MM.1S (cell line): ENCODE measurements at regions not wholly inside any gene's neighbourhood (a gene's known extent, or its start where the extent isn't known, plus 50 kb on each side); places are given as distances from the start of the nearest gene placed in this dataset.

ENCODE experiments used
- EZH2 ChIP-seq: fragments of 300-600 bp; sonication (generic); optimal IDR thresholded peaks from 2 replicates; pipeline ENCODE3; 2017; ENCODE audit warnings: low read depth, mild to moderate bottlenecking, antibody characterized with exemption, low read length, mixed read lengths
- EZH2phosphoT487 ChIP-seq: fragments of 300-600 bp; sonication (generic); IDR thresholded peaks from 2 replicates; pipeline ENCODE4 v1.6.1; 2018; ENCODE audit warnings: antibody characterized with exemption, low read length
- TF ChIP-seq, protein P1 (sequence below): fragments of 300-600 bp; sonication (generic); IDR thresholded peaks from 2 replicates; pipeline ENCODE4 v1.5.1; 2016; ENCODE audit warnings: antibody characterized with exemption, low read length, mixed read lengths

DNA sequence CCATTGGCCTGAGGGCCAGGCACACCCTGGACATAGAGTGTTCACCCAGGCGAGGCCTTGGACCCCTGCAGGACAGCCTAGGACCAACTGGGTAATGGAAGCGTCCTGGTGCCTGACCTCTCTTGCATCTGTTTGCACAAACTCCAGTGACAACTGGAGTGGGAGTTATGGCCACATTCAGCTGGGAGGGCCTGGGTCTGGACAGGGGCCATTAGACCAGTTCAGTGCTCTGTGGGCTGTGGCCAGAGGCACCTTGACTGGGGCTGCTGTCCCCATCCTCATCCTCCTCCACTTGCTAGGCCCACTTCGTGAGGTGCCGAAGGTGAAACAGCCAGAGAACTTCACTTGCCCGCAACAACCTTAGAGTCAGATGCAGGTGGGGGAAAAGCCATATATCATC, 372.7 kb upstream of the IRX1 start:
- TF ChIP-seq, protein P1, sequence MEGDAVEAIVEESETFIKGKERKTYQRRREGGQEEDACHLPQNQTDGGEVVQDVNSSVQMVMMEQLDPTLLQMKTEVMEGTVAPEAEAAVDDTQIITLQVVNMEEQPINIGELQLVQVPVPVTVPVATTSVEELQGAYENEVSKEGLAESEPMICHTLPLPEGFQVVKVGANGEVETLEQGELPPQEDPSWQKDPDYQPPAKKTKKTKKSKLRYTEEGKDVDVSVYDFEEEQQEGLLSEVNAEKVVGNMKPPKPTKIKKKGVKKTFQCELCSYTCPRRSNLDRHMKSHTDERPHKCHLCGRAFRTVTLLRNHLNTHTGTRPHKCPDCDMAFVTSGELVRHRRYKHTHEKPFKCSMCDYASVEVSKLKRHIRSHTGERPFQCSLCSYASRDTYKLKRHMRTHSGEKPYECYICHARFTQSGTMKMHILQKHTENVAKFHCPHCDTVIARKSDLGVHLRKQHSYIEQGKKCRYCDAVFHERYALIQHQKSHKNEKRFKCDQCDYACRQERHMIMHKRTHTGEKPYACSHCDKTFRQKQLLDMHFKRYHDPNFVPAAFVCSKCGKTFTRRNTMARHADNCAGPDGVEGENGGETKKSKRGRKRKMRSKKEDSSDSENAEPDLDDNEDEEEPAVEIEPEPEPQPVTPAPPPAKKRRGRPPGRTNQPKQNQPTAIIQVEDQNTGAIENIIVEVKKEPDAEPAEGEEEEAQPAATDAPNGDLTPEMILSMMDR = no peak
- TF ChIP-seq EZH2 (no peak), EZH2phosphoT487 (no peak)
